Kidney epithelial cell (primary cell): ENCODE measurements at regions not wholly inside any gene's neighbourhood (a gene's known extent, or its start where the extent isn't known, plus 50 kb on each side); places are given as distances from the start of the nearest gene placed in this dataset.

Source experiments
- DNase-seq: peaks from one replicate; pipeline ENCODE4 v3.0.0-alpha.2; 2010; ENCODE audit warnings: low read depth
- H3K27me3 ChIP-seq: 2 replicates; pipeline ENCODE4 v1.6.0; 2011; ENCODE audit warnings: low read length; ENCODE audit not compliant: control insufficient read depth, insufficient read depth
- H3K36me3 ChIP-seq: 2 replicates; pipeline ENCODE4 v1.5.1; 2011; ENCODE audit warnings: low read length; ENCODE audit not compliant: control insufficient read depth, insufficient read depth
- H3K4me3 ChIP-seq: 2 replicates; pipeline ENCODE4 v1.5.1; 2011; ENCODE audit warnings: low read depth, mild to moderate bottlenecking, control low read depth, low read length
- TF ChIP-seq, protein P1 (sequence below): IDR thresholded peaks from 2 replicates; pipeline ENCODE4 v1.5.1; 2011; ENCODE audit warnings: mild to moderate bottlenecking, moderate library complexity, low read length, control low read depth, inconsistent platforms; ENCODE audit not compliant: insufficient read depth, poor library complexity, severe bottlenecking

DNA sequence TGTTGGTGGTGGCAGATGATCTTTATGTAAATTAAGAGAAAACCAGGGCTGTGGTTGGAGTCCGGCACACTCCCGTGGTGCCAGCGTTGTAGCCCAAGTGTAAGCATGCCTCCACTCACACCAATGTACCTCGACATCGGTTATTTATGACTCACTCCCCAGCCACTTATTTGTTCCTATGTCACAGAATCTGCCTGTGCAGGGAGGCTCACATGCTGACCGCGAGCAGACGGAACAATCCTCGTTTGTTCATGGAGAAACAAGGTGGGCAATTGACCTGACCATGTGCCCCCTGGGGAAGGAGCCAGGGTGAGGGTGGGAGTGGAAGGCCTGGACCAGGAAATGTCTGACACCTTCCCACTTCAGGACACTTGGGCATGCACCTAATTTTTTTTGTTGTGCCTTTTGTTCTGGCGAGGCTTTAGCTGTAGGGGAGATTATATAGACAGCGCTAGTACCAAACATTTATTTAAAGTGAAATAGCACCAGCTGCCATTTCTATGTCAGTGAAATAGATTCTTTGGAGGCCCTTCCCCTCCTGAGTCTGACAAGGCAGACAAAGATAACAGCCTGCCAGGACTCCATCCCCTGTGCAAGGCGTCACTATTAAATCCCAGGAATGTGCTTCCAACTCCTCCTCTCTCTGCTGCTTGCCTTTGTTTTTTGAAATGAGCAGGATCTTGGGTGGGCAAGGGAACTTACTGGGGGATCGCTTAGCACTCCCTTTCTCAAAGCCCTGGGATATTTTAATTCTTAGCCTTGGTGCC lies 394.2 kb downstream of the FGF9 start:
- no peaks in the 10 kb centered on the region for H3K27me3 ChIP-seq
- DNase-seq = no peak
- TF ChIP-seq, protein P1, sequence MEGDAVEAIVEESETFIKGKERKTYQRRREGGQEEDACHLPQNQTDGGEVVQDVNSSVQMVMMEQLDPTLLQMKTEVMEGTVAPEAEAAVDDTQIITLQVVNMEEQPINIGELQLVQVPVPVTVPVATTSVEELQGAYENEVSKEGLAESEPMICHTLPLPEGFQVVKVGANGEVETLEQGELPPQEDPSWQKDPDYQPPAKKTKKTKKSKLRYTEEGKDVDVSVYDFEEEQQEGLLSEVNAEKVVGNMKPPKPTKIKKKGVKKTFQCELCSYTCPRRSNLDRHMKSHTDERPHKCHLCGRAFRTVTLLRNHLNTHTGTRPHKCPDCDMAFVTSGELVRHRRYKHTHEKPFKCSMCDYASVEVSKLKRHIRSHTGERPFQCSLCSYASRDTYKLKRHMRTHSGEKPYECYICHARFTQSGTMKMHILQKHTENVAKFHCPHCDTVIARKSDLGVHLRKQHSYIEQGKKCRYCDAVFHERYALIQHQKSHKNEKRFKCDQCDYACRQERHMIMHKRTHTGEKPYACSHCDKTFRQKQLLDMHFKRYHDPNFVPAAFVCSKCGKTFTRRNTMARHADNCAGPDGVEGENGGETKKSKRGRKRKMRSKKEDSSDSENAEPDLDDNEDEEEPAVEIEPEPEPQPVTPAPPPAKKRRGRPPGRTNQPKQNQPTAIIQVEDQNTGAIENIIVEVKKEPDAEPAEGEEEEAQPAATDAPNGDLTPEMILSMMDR = no peak
- no peaks in the 10 kb centered on the region for H3K36me3 ChIP-seq
- no peak overlapping the region for H3K4me3 ChIP-seq

DNA sequence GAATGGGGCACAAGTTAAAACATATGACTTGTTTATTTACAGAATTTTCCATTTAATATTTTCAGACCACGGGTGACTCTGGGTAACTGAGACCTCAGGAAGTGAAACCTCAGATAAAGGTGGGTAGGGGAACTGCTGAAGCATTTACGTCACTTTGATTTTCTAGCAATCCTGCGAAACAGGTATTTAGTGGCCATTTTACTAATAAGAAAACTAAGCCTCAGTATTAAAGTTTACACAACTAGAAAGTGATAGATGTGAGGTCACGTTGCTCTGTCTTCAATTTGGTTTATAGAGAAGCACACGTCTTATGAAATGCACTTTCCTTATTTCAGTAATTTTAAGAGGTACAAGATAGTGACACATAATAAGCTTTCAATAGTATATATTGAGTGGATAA lies 402.8 kb downstream of the FGF9 start:
- H3K4me3 ChIP-seq = no peak overlapping the region
- H3K36me3 ChIP-seq = no peaks in the 10 kb centered on the region
- no peaks in the 10 kb centered on the region for H3K27me3 ChIP-seq
- DNase-seq = no peak
- TF ChIP-seq, protein P1 = no peak

DNA sequence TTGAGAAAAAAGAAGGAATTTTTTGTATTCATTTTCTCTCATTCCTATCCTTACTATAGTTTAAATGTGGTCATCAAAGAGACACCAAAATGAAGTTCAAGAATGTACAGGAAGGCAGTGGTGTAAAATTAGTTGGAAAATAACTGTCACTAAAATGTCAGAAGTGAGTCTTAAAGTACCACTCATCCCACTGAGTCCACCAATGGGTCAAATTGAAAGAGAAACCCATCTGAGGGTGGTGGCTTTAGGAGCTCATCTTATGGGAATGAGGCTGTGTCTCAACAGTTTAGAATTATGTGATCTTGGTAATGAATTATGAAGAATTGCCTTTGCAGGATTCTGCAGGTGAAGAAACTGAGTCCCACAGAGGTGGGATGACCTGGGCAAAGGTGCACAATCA lies 403.5 kb downstream of the FGF9 start:
- Histone ChIP-seq H3K4me3 (no peak overlapping the region), H3K36me3 (no peaks in the 10 kb centered on the region), H3K27me3 (no peaks in the 10 kb centered on the region)
- no peak for DNase-seq
- TF ChIP-seq, protein P1 = no peak

DNA sequence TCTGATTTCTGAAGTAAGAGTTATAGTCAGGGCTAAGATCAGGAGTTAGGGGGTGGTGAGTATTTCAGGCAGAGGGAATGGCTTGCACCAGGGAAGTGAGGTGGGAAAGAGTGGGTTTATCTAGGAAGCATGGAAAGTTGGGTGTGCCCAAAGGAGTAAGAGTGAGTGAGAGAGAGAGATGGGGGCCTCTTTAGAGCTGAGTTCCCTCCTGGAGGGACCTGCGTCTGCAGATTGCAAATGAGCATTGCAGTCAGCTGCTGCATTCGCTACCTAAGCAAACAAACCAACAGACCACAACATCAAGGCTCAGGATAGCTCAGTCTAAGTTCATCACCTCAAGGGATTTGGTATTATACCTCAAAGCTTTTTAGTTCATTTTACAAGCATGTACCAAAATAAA lies 405.8 kb downstream of the FGF9 start:
- TF ChIP-seq, protein P1 = no peak
- Histone ChIP-seq H3K27me3 (no peaks in the 10 kb centered on the region), H3K36me3 (no peaks in the 10 kb centered on the region), H3K4me3 (no peak overlapping the region)
- DNase-seq = no peak

DNA sequence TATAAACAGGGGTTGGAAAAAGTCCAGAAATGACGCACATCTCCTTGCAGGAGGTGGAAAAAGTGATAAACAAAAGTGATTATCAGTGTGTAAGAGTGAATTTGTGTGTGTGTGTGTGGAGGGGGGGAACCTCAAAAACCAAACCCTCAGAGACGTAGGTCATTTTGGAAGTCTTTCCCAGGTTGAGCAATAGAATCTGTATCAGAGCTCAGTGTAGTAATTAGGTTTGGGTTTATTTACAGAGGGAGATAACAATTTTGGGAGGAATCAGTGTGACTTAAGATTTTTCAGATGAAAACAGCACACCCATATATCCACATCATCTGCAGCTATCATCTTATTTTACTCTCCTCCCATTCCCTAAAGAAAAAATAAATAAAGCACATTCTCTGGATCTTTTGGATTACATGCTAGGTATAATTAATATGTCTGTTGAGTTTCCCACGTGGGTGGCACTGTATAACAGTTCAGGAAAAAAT lies 406.4 kb downstream of the FGF9 start:
- H3K36me3 ChIP-seq = no peaks in the 10 kb centered on the region
- DNase-seq = no peak
- no peaks in the 10 kb centered on the region for H3K27me3 ChIP-seq
- TF ChIP-seq, protein P1 = no peak
- H3K4me3 ChIP-seq = no peak overlapping the region

DNA sequence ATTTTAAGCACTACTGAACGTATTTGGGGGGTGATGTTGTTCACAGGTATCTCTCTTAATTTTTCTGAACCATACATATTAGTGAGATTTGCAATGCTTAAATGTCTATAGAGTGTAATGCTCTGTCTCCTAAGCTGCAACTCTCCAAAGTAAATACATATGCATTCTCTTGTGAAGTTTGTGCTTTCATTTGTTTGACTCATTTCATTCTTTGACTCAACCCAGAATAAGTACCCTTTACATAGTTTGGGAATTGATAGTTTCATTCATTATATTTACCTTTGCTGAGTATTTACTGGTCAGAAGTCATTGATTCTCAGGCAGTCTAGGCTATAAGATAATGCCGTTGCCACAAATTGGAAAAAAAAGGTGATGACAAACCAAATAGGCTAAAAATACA lies 406.9 kb downstream of the FGF9 start:
- Histone ChIP-seq H3K36me3 (no peaks in the 10 kb centered on the region), H3K4me3 (no peak overlapping the region), H3K27me3 (no peaks in the 10 kb centered on the region)
- no peak for DNase-seq
- TF ChIP-seq, protein P1 = no peak
